COLO829 (cell line): ENCODE measurements at regions not wholly inside any gene's neighbourhood (a gene's known extent, or its start where the extent isn't known, plus 50 kb on each side); places are given as distances from the start of the nearest gene placed in this dataset.

ENCODE experiments used
- DNase-seq: peaks from one replicate; pipeline ENCODE4 v3.0.0; 2012; ENCODE audit warnings: low spot score

GRCh38 chr13:83219832-83220231 is 662.4 kb downstream of the SLITRK1 start:
- no peak for DNase-seq

- DNase-seq: peak; percentile 1
Observed at GRCh38 chr13:83216479-83217245, 665.6 kb downstream of the SLITRK1 start.

- peak; percentile 27 for DNase-seq
Observed at GRCh38 chr13:83215627-83216026, 666.6 kb downstream of the SLITRK1 start.

DNA sequence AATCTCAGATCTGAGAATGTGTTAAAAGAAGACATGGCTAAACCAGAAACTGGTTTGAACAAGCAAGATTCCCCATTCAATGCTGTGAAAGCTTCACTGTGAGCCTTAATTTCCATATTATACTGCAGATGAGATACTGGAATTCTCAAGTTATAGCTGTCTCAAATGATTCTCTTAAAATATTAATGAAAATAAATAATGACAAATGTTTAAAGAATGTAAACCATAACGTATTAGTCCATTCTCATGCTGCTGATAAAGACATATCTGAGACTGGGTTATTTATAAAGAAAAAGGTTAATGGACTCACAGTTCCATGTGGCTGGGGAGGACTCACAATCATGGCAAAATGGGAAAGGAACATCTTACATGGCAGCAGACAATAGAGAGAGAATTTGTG is 667.8 kb downstream of the SLITRK1 start:
- no peak for DNase-seq

GRCh38 chr13:83211301-83211700 is 671.0 kb downstream of the SLITRK1 start:
- DNase-seq: no peak

GRCh38 chr13:83204886-83205285 is 677.4 kb downstream of the SLITRK1 start:
- no peak for DNase-seq

DNA sequence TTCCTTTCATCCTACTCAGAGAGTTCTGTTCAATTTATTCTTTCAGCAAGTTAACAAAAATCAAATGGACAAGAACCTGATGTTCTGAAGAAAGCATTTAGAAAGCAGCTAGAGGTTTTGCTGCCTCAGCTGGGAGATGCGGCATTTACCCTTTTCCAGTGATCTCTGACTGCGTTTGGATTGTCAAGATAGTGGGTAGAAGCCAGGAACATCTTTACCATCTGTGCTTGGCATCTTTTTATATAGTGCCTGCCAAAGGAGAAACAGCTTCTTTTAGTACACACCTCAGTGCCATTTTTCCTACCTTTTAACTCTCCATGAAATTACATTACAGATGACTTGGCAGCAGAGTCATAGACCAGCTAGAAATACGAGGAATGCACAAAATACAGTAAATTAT is 680.8 kb downstream of the SLITRK1 start:
- no peak for DNase-seq

- no peak for DNase-seq
Observed at GRCh38 chr13:83197316-83197715, 685.0 kb downstream of the SLITRK1 start.

DNA sequence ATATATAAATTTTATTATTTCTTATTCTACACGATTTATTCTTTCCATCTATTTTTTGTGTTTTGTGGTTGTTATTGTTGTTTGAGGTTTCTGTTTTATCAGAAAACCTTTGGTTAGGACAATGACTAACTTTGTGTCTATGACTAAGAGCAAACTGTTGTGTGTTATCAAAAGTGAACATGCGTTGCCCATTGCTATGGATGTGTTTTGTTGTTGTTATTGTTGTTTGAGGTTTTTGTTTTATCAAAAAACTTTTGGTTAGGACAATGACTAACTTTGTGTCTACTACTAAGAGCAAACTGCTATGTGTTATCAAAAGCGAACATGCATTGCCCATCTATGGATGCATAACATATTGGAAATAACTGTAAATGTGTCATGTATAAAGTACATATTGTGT is 692.3 kb downstream of the SLITRK1 start:
- DNase-seq: no peak

- no peak for DNase-seq
Observed at GRCh38 chr13:83184819-83185218, 697.5 kb downstream of the SLITRK1 start.

DNA sequence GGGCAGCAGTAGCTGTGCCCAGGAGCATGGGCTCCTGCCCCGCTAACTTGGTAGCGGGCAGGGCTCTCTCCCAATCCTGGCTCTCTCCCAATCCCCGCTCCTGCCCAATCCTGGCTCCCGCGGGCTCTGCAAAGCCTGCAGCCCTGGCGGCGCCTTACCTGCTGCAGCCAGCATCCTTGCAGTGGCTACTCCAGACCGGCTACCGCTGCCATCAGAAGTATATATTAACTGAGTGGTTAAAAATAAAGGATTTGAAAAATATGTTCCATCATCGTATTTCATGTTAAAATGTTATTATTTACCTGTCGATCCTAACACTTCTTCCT is 698.2 kb downstream of the SLITRK1 start:
- DNase-seq: no peak

DNA sequence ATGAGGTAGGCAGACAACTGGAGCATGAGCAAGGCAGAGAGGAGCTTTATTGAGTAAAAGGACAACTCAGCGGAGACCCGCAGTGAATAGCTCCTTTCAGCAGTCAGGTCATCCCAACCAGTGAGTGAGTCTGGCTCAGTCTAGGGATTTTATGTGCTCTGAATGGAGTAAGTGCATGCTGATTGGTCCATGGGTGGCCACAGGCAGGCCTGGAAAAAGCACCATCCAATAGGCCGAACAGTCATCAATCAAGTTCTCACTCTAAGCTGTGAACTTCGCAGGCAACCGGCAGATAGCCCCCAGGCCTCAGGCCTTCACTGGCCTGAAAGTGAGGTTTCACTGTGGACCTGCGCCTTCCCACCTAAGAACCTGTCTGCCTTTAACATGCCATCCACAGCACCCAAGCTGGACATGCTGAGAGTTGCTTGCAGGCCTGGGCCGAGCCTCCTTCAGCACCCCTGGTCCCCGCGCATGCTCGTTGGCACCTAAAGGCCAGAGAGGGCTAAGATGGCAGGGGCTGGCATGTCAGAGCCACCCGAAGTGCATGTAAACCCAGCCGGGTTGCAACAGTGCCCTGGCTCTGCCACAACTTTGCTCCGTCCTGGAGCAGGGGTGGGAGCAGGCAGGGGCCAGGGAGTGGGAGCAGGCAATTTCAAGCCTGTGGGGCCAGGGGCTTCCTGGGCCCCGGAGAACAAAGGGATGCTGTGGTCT is 698.7 kb downstream of the SLITRK1 start:
- no peak for DNase-seq

- DNase-seq: no peak
Observed at GRCh38 chr13:83182845-83183244, 699.4 kb downstream of the SLITRK1 start.

DNA sequence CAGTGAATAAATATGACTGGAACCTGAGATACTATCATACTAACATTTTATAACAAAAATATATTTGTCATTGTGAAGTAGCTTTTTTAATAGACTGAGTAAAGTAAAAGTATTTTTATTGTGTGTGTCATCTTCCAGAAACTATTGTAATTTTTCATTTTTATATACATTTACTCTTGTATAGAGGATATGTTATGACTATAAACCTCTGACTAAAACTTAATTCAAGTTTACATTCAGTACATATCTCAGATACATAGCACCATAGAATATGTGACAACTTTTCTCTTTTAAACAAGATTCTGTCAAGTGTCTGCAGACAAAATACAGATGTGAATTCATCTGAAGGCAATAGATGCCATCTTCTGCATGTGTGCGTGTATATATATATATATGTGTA is 704.3 kb downstream of the SLITRK1 start:
- no peak for DNase-seq

GRCh38 chr13:83168590-83168989 is 713.7 kb downstream of the SLITRK1 start:
- DNase-seq: no peak

- no peak for DNase-seq
Observed at GRCh38 chr13:83167203-83167602, 715.1 kb downstream of the SLITRK1 start.

GRCh38 chr13:83166550-83166949 is 715.7 kb downstream of the SLITRK1 start:
- DNase-seq: no peak

DNA sequence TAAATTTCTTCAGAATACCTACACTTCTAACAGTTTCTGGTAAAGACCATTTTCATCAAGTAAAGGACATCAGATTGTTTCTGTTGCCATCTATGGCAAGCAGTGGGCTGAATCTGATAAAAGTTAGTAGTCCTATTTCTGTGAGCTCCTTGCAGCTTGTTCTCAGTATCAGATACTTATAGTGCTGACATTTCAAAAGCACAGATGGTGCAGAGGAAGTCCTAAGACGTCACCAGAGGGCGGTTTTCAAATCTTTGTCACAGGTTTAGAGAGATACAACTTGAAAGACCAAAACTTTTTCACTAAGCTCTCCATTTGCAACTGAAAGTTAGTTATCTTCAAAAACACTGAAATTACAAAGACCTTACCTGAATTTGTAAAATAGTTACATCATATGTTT is 719.8 kb downstream of the SLITRK1 start:
- DNase-seq: no peak

DNA sequence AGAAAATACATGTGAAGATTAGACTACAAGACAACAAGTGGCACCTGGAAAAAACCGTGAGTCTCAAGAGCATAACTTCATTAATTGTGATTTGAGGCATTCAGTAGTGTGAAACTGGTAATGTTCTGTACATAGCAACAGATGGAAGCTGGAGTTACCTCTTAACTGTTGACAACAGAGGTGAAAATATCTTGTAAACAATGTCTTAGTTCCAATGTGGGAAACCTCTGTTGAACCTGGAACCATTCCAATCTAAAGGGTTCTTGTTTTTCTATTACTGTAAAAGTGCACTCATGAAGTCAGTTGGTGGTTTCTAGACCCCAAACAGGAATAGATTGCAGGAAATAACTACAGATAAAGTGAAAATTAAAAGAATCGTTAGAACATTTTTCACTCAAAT is 728.4 kb downstream of the SLITRK1 start:
- no peak for DNase-seq

- no peak for DNase-seq
Observed at GRCh38 chr13:83151308-83151660, 731.0 kb downstream of the SLITRK1 start.

GRCh38 chr13:83150616-83151307 is 731.5 kb downstream of the SLITRK1 start:
- no peak for DNase-seq

DNA sequence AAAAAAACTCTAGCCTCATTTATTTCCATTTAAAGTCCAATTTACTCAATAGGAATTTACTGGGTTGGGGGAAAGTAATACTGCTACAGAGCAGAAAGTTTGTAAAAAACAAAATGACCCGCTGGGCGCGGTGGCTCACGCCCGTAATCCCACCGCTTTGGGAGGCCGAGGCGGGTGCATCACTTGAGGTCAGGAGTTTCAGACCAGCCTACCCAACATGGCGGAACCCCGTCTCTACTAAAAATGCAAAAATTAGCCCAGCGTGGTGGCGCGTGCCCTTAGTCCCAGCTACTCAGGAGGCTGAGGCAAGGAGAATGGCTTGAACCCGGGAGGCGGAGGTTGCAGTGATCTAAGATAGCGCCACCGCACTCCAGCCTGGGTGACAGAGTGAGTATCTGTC is 745.6 kb downstream of the SLITRK1 start:
- no peak for DNase-seq

GRCh38 chr13:83125791-83126190 is 756.5 kb downstream of the SLITRK1 start:
- DNase-seq: no peak
